Type B pancreatic cell (in vitro differentiated cells): ENCODE measurements at regions not wholly inside any gene's neighbourhood (a gene's known extent, or its start where the extent isn't known, plus 50 kb on each side); places are given as distances from the start of the nearest gene placed in this dataset.
A peak's percentile ranks its signal among the peaks of the same experiment; 100 is the strongest.

Experiments
- DNase-seq: peaks from one replicate; pipeline ENCODE4 v3.0.0; 2021; ENCODE audit warnings: mixed read lengths; ENCODE audit not compliant: unreplicated experiment; ENCODE audit errors: extremely low spot score
- H3K27ac Mint-ChIP-seq: 2 replicates; pipeline ENCODE4 v1.8.0; 2021; ENCODE audit warnings: mild to moderate bottlenecking, mixed read lengths
- H3K27me3 Mint-ChIP-seq: 2 replicates; pipeline ENCODE4 v1.8.0; 2021; ENCODE audit warnings: mixed read lengths
- H3K36me3 Mint-ChIP-seq: 2 replicates; pipeline ENCODE4 v1.8.0; 2021; ENCODE audit warnings: mixed read lengths
- H3K4me1 Mint-ChIP-seq: one replicate; pipeline ENCODE4 v1.8.0; 2021; ENCODE audit warnings: mixed read lengths; ENCODE audit not compliant: unreplicated experiment
- H3K4me3 Mint-ChIP-seq: 2 replicates; pipeline ENCODE4 v1.8.0; 2021; ENCODE audit warnings: mild to moderate bottlenecking, mixed read lengths
- H3K9me3 Mint-ChIP-seq: 2 replicates; pipeline ENCODE4 v1.8.0; 2021; ENCODE audit warnings: mixed read lengths
- CTCF ChIP-seq: fragments of 200-600 bp; sonication (generic); conservative IDR thresholded peaks from 2 replicates; pipeline ENCODE4 v1.5.0; 2021; ENCODE audit warnings: antibody characterized with exemption, mild to moderate bottlenecking

GRCh38 chr2:182522405-182522896 is 95.6 kb upstream of the PDE1A start:
- TF ChIP-seq CTCF = no peak
- no peaks in the 10 kb centered on the region for H3K9me3 Mint-ChIP-seq
- H3K4me3 Mint-ChIP-seq = peak overlapping the region; percentile 65
- peaks cover 3% of the 10 kb centered on the region for H3K4me1 Mint-ChIP-seq
- DNase-seq = no peak
- H3K27ac Mint-ChIP-seq = peak overlapping the region; percentile 33
- no peaks in the 10 kb centered on the region for H3K36me3 Mint-ChIP-seq
- no peaks in the 10 kb centered on the region for H3K27me3 Mint-ChIP-seq

- H3K27ac Mint-ChIP-seq = no peak overlapping the region
- H3K4me1 Mint-ChIP-seq = peaks cover 3% of the 10 kb centered on the region
- no peak for DNase-seq
- H3K27me3 Mint-ChIP-seq = no peaks in the 10 kb centered on the region
- no peak for TF ChIP-seq CTCF
- H3K36me3 Mint-ChIP-seq = no peaks in the 10 kb centered on the region
- H3K4me3 Mint-ChIP-seq = no peak overlapping the region
- H3K9me3 Mint-ChIP-seq = no peaks in the 10 kb centered on the region
These were observed 96.2 kb upstream of the PDE1A start for GRCh38 chr2:182522972-182523473.

- DNase-seq = no peak
- Mint-ChIP-seq H3K4me1 (no peaks in the 10 kb centered on the region), H3K36me3 (no peaks in the 10 kb centered on the region), H3K27ac (no peak overlapping the region), H3K9me3 (no peaks in the 10 kb centered on the region), H3K27me3 (no peaks in the 10 kb centered on the region), H3K4me3 (no peak overlapping the region)
- no peak for TF ChIP-seq CTCF
These were observed 103.8 kb upstream of the PDE1A start for GRCh38 chr2:182530636-182531035.

- no peak for TF ChIP-seq CTCF
- no peaks in the 10 kb centered on the region for H3K9me3 Mint-ChIP-seq
These were observed 113.4 kb upstream of the PDE1A start for GRCh38 chr2:182540252-182540651.

GRCh38 chr2:182541268-182541667 is 114.4 kb upstream of the PDE1A start:
- Mint-ChIP-seq H3K27me3 (peaks cover 3% of the 10 kb centered on the region), H3K4me3 (no peak overlapping the region), H3K27ac (no peak overlapping the region), H3K9me3 (no peaks in the 10 kb centered on the region), H3K36me3 (no peaks in the 10 kb centered on the region), H3K4me1 (no peaks in the 10 kb centered on the region)
- no peak for TF ChIP-seq CTCF
- DNase-seq = no peak

More at GRCh38 chr2:182540252-182540651, 113.4 kb upstream of the PDE1A start:
- H3K36me3 Mint-ChIP-seq = no peaks in the 10 kb centered on the region
- no peak for DNase-seq
- no peak overlapping the region for H3K27ac Mint-ChIP-seq
- peaks cover 1% of the 10 kb centered on the region for H3K27me3 Mint-ChIP-seq
- H3K4me3 Mint-ChIP-seq = no peak overlapping the region
- no peaks in the 10 kb centered on the region for H3K4me1 Mint-ChIP-seq
